GM19239 (cell line): ENCODE measurements at regions not wholly inside any gene's neighbourhood (a gene's known extent, or its start where the extent isn't known, plus 50 kb on each side); places are given as distances from the start of the nearest gene placed in this dataset.
"Not testable (repeated sequence)": the region's sequence is repeated elsewhere in the genome, so short reads cannot be mapped to it uniquely, and the experiment has no call there.

Experiments used
- DNase-seq: peaks from one replicate; pipeline ENCODE4 v3.0.0; 2011; ENCODE audit warnings: low spot score; ENCODE audit not compliant: insufficient read length
- FAIRE-seq: peaks from 2 replicates; lab custom pipeline; 2011; peaks lifted over from hg19 to GRCh38; lab: Jason Lieb, UNC

GRCh38 chr18:65221115-65221514, 529.7 kb upstream of the CDH7 start:
- no peak for DNase-seq
- no peak for FAIRE-seq

DNA sequence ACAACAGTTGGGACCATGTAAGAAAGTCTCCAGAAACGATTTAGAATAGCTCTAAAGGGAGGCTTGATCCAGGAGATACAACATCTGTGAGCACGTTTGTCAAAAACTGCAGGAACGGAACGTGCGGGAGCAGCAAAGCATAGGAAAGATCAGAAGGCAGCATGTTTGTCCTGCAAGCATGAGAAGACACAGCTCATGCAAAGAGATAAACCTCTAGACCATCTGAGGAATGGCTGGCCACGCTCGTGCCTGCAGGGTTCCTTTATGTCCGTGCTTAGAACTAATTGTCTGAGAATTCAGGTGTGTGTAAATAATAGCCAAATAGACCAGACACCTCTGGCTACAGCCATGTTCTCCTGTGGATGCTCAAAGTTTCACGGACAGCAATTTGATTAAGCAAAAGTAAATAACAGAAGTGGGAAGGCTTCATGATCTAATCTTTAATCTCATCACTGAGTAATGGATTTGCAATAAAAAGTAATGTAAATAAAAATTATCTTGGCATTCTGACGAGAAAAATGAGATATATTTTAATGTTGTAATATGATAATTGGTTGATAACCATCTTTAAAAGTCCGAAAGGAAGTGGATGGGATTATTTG, 534.8 kb upstream of the CDH7 start:
- FAIRE-seq (no peak), DNase-seq (no peak)

GRCh38 chr18:65214456-65214855, 536.4 kb upstream of the CDH7 start:
- FAIRE-seq (no peak), DNase-seq (no peak)

- DNase-seq (no peak), FAIRE-seq (no peak)
These were observed 544.1 kb upstream of the CDH7 start for GRCh38 chr18:65206551-65207260.

- DNase-seq (no peak), FAIRE-seq (no peak)
These were observed 548.7 kb upstream of the CDH7 start for GRCh38 chr18:65202091-65202490.

- no peak for DNase-seq
- no peak for FAIRE-seq
These were observed 575.1 kb upstream of the CDH7 start for GRCh38 chr18:65175681-65176080.

- FAIRE-seq, result not testable (repeated sequence)
These were observed 588.7 kb upstream of the CDH7 start for GRCh38 chr18:65162086-65162485.

GRCh38 chr18:65146482-65147021, 604.3 kb upstream of the CDH7 start:
- FAIRE-seq, result no peak

More at GRCh38 chr18:65162086-65162485, 588.7 kb upstream of the CDH7 start:
- not testable (repeated sequence) for DNase-seq

GRCh38 chr18:65145312-65145711, 605.5 kb upstream of the CDH7 start:
- FAIRE-seq (no peak), DNase-seq (no peak)

More at GRCh38 chr18:65146482-65147021, 604.3 kb upstream of the CDH7 start:
- DNase-seq, result no peak

GRCh38 chr18:65133610-65134009, 617.2 kb upstream of the CDH7 start:
- DNase-seq (no peak), FAIRE-seq (no peak)

DNA sequence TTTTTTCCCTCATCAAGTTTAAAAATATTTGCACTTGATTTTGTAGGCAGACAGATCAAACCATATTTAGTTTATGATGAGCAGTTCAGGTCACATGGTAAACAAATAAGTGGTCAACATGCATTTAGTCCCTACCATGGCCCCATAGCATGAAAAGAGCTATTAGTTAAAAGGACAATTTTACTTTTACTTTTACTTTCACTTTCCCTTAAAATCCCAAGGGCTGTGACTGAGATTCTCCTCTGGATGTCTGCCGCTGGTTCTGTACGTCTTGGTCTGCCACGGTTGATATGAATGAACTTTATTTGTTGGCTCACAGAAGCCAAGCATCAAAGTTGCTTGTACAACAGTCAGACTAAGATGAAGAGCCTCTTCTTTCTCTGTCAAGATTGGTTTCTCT, 626.2 kb upstream of the CDH7 start:
- FAIRE-seq, result no peak
- DNase-seq, result no peak

DNA sequence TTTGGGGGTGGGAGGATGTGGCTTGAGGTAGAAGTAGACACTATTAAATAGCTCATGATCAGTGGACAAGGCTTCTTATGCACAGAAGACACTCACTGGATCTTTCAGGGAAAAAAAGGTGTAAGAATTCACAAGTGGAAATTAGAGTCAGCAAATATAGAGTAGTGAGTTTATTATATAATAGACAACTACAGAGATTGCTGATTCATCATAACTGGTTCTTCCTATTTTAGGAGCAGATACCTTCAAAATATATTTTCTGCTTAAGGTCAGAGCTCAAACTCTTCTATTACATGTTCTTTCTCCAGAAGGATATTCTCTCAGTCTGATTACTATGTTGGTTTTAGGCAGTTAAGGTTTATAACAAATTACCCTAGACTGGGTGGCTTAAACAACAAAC, 646.9 kb upstream of the CDH7 start:
- FAIRE-seq (no peak), DNase-seq (no peak)

- no peak for FAIRE-seq
- DNase-seq, result no peak
These were observed 657.5 kb upstream of the CDH7 start for GRCh38 chr18:65093346-65093745.

- FAIRE-seq (no peak), DNase-seq (no peak)
These were observed 659.0 kb upstream of the CDH7 start for GRCh38 chr18:65091744-65092329.

GRCh38 chr18:65082907-65083306, 667.9 kb upstream of the CDH7 start:
- FAIRE-seq (no peak), DNase-seq (no peak)

DNA sequence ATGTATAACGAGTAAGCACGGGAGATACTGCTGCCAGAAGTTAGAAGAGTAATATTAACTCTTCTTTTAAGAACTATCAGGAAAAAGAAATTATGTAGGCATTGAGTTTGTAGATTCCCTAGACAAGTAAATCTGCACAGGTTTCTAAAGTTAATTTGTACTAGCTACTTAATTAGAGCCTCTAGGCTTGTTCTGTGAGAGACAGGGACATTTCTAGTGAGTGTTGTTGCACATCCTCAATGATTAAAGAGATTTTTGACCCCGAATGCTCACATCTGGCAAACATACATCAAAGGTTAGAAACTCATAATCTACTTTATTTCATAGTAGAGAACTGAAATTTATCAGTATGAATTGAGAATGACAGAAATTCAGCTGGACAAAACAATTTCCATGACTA, 669.0 kb upstream of the CDH7 start:
- FAIRE-seq, result no peak
- no peak for DNase-seq

- no peak for DNase-seq
- FAIRE-seq, result no peak
These were observed 677.7 kb upstream of the CDH7 start for GRCh38 chr18:65073060-65073550.

DNA sequence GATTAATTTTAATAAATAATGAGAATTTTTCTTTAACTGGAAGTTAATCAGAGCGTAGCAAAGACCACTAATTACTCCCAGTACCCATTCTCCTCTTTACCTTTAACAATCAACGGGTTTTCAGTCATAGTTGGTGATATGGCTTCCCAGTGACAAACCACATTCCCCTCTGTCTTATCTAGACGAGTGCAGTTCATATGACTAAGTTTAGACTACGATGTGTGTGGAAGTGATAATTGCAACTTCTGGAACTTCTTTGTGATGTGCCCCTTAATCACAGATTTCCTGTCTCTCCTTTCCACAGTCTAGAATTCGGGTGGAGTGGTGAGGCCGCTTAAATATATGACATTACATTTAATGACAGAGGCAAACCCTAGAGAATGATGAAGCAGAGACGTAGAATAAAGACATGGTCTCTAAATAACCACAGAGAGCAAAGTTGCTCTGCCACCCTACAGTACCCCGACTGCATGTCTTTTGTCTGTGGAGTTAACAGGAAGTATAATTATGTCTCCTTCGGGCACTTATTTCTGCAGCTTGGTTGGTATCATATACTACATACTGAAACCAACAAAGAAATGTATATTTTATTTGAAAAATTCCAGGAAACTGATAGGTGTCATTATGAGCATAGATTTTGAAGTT, 693.3 kb upstream of the CDH7 start:
- FAIRE-seq, result no peak

DNA sequence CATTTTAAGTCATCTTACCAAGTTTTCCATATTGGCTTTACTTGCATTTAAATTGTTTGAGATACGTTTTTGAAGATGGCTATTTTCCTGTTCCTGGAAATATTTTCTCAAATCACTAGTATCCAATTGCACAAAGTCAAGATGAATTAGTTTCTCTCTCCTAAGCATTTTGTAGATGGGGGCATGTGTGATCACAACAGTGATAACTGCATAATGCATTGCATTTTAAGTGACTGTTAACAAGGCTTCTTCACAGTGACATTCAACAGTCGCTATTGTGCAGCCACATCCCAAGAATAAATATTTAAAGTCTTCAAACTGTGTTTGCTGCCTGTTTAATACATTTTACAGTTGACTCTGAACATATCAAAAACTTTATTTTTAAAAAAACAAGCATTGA, 694.2 kb upstream of the CDH7 start:
- no peak for FAIRE-seq
- DNase-seq, result no peak

More for the DNA sequence above, 693.3 kb upstream of the CDH7 start:
- DNase-seq, result no peak

DNA sequence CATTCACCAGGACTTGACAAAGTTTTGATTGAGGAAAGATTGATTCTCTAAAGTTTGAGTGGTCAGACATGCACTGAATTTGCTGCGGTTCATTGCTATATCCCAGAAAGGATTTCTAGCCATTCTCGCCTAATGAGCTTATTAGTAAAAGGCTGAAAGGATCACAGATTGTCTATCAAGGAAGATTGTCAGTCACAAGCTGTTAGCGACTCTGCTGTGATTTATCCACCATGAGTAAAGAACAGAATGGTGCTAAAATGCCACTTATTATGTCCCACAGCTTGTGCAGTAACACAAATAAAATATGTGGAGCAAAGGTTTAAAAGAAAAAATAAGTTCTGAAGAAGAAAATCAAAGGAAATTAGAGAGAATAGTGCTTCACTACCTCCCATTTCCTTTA, 701.2 kb upstream of the CDH7 start:
- FAIRE-seq (no peak), DNase-seq (no peak)

GRCh38 chr18:65039578-65039977, 711.2 kb upstream of the CDH7 start:
- FAIRE-seq (no peak), DNase-seq (no peak)
